GM12864 (cell line): ENCODE measurements at regions not wholly inside any gene's neighbourhood (a gene's known extent, or its start where the extent isn't known, plus 50 kb on each side); places are given as distances from the start of the nearest gene placed in this dataset.

Experiments
- DNase-seq: peaks from one replicate; pipeline ENCODE4 v3.0.0-alpha.2; 2011; ENCODE audit warnings: low read depth
- H3K4me3 ChIP-seq: 2 replicates; pipeline ENCODE4 v1.5.1; 2011; ENCODE audit warnings: mild to moderate bottlenecking, low read depth, low read length, control low read depth
- CTCF ChIP-seq: IDR thresholded peaks from 2 replicates; pipeline ENCODE4 v1.5.1; 2011; ENCODE audit warnings: low read depth, mild to moderate bottlenecking, moderate library complexity, low read length, control low read depth, inconsistent platforms; ENCODE audit errors: missing control alignments

GRCh38 chr10:23988006-23988405 lies 220.9 kb upstream of the KIAA1217 start:
- TF ChIP-seq CTCF, result no peak
- no peak for DNase-seq
- H3K4me3 ChIP-seq, result no peak overlapping the region

GRCh38 chr10:23994459-23995046 lies 214.4 kb upstream of the KIAA1217 start:
- DNase-seq, result peak; percentile 15
- peak; percentile 88 for TF ChIP-seq CTCF

GRCh38 chr10:23999445-23999844 lies 209.5 kb upstream of the KIAA1217 start:
- no peak for TF ChIP-seq CTCF
- no peak for DNase-seq

More at GRCh38 chr10:23994459-23995046, 214.4 kb upstream of the KIAA1217 start:
- H3K4me3 ChIP-seq, result no peak overlapping the region

GRCh38 chr10:24000271-24000813 lies 208.6 kb upstream of the KIAA1217 start:
- H3K4me3 ChIP-seq, result no peak overlapping the region
- no peak for DNase-seq
- no peak for TF ChIP-seq CTCF

More at GRCh38 chr10:23999445-23999844, 209.5 kb upstream of the KIAA1217 start:
- H3K4me3 ChIP-seq, result no peak overlapping the region

GRCh38 chr10:24006741-24007140 lies 202.2 kb upstream of the KIAA1217 start:
- no peak for DNase-seq
- H3K4me3 ChIP-seq, result no peak overlapping the region
- no peak for TF ChIP-seq CTCF

- TF ChIP-seq CTCF, result no peak
- no peak overlapping the region for H3K4me3 ChIP-seq
- DNase-seq, result no peak
These were observed 201.6 kb upstream of the KIAA1217 start for GRCh38 chr10:24007359-24007758.
